Esophagus muscularis mucosa (tissue), 4 donors: ENCODE measurements at regions not wholly inside any gene's neighbourhood (a gene's known extent, or its start where the extent isn't known, plus 50 kb on each side); places are given as distances from the start of the nearest gene placed in this dataset.
"Not testable (repeated sequence)": the region's sequence is repeated elsewhere in the genome, so short reads cannot be mapped to it uniquely, and the experiment has no call there.

Experiments
- DNase-seq: peaks from one replicate; pipeline ENCODE4 v3.0.0-alpha.2; 2017; ENCODE audit errors: extremely low spot score
- H3K27ac ChIP-seq, 4 donors: fragments of 200-600 bp; sonication (generic); replicated peaks in 1 of 4; 1 replicate in 3 of 4; 2 replicates in 1 of 4; pipeline ENCODE4 v1.5.1; 2016 to 2019; ENCODE audit warnings: mild to moderate bottlenecking in 1 of 4
- H3K27me3 ChIP-seq, 4 donors: fragments of 200-600 bp; sonication (generic); one replicate each; pipeline versions ENCODE4 v1.5.1 to v1.6.0; 2016 to 2019
- H3K36me3 ChIP-seq, 4 donors: fragments of 200-600 bp; sonication (generic); one replicate each; pipeline ENCODE4 v1.5.1; 2016 to 2019
- H3K4me1 ChIP-seq, 4 donors: fragments of 200-600 bp; sonication (generic); one replicate each; pipeline ENCODE4 v1.5.1; 2016 to 2019
- H3K4me3 ChIP-seq, 4 donors: fragments of 200-600 bp; sonication (generic); 1 replicate in 2 of 4; 2 replicates in 2 of 4; pipeline ENCODE4 v1.5.1; 2016 to 2019; ENCODE audit warnings: mild to moderate bottlenecking in 4 of 4, moderate library complexity in 1 of 4
- H3K9me3 ChIP-seq, 4 donors: fragments of 200-600 bp; sonication (generic); 1 replicate in 3 of 4; 2 replicates in 1 of 4; pipeline ENCODE4 v1.5.1; 2016 to 2019
- EP300 ChIP-seq: sonication (generic); formaldehyde crosslinking; IDR thresholded peaks from one replicate; pipeline ENCODE4 v1.6.1; 2017; ENCODE audit warnings: antibody characterized with exemption
- POLR2A ChIP-seq: fragments of 450-650 bp; IDR thresholded peaks from one replicate; pipeline ENCODE4 v1.6.1; 2017; ENCODE audit warnings: antibody characterized with exemption, moderate library complexity, mild to moderate bottlenecking, low read depth
- POLR2AphosphoS5 ChIP-seq, 2 donors: sonication (generic); formaldehyde crosslinking; IDR thresholded peaks; one replicate each; pipeline ENCODE4 v1.6.1; 2017; ENCODE audit warnings: antibody characterized with exemption in 2 of 2
- WGBS: methylation state at CpG from one replicate; pipeline ENCODE4 v1.1.5; 2018; 5-methylcytosine and 5-hydroxymethylcytosine counted together
- intact Hi-C: fragments of 100-400 bp; cut with DNase I; formaldehyde crosslinking; loops from one replicate; pipeline ENCODE4 v1.15.1; 2023
- small RNA-seq, 3 donors: library from RNA; depleted of rRNA; stranded (forward); fragments of <200 nt; gene quantifications; one replicate each; pipeline ENCODE3, GENCODE V24; 2016
- TF ChIP-seq, protein P1 (sequence below), 3 experiments: fragments of 200-600 bp in 2 of 3; fragments of 450-650 bp in 1 of 3; sonication (generic) in 2 of 3; IDR thresholded peaks; one replicate each; pipeline ENCODE4 v1.5.1; 2017 to 2019; ENCODE audit warnings: antibody characterized with exemption in 3 of 3, mild to moderate bottlenecking in 2 of 3, moderate library complexity in 1 of 3

DNA sequence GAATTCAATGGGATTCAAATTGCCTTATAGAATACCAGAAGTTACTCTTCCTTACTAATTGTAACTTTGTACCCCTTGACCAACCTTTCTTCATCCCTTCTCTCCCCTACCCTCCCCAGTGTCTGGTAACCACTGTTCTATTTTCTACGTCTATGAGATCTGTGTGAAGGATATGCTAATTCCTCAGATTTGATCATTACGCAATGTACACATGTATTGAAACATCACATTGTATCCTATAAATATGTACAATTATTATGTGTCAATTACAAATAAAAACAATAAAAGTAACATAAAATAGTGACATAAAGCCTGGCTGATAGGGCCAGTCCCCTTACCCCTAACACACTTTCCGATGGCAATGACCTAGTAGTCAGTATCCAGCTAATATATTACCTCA lies 95.1 kb upstream of the GRIA3 start:
- TF ChIP-seq POLR2AphosphoS5 (IDR thresholded peaks at IDR 0.05) (no peak), EP300 (no peak), POLR2A (no peak)
- TF ChIP-seq, protein P1, sequence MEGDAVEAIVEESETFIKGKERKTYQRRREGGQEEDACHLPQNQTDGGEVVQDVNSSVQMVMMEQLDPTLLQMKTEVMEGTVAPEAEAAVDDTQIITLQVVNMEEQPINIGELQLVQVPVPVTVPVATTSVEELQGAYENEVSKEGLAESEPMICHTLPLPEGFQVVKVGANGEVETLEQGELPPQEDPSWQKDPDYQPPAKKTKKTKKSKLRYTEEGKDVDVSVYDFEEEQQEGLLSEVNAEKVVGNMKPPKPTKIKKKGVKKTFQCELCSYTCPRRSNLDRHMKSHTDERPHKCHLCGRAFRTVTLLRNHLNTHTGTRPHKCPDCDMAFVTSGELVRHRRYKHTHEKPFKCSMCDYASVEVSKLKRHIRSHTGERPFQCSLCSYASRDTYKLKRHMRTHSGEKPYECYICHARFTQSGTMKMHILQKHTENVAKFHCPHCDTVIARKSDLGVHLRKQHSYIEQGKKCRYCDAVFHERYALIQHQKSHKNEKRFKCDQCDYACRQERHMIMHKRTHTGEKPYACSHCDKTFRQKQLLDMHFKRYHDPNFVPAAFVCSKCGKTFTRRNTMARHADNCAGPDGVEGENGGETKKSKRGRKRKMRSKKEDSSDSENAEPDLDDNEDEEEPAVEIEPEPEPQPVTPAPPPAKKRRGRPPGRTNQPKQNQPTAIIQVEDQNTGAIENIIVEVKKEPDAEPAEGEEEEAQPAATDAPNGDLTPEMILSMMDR (IDR thresholded peaks at IDR 0.05) = no peak
- 77% methylated on average over 3 of the region's 3 CpGs for WGBS
- DNase-seq = no peak

DNA sequence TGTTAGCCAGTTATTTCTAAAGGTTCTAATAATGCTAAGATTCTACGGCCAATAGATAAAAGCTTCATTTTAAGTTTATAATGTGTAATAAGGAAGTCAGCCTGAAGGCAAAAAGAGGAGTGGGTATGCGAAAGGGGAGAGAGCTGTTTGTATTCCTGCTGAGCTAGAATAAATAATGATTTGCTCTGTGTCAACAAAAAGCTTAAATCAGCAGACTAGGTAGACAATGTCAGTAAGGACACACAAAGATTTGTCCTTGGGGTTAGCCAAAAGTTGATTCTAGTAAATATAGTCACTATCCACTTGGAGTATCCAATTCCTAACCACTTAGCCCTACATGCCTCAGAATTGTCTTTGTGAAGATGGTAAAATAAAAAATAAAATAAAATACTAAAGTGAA lies 90.3 kb upstream of the GRIA3 start:
- no peak overlapping the region for H3K27ac ChIP-seq
- H3K27me3 ChIP-seq = no peaks in the 10 kb centered on the region
- WGBS = 75% methylated on average over 2 of the region's 2 CpGs

More for the DNA sequence above, 95.1 kb upstream of the GRIA3 start:
- intact Hi-C loops = no loop called here
- no peaks in the 10 kb centered on the region for H3K36me3 ChIP-seq
- H3K9me3 ChIP-seq = peaks cover 0 to 7% (median 0%) of the 10 kb centered on the region in 4 donors
- H3K4me1 ChIP-seq = no peaks in the 10 kb centered on the region
- no peak overlapping the region for H3K4me3 ChIP-seq
- H3K27me3 ChIP-seq = no peaks in the 10 kb centered on the region
- no peak overlapping the region for H3K27ac ChIP-seq

DNA sequence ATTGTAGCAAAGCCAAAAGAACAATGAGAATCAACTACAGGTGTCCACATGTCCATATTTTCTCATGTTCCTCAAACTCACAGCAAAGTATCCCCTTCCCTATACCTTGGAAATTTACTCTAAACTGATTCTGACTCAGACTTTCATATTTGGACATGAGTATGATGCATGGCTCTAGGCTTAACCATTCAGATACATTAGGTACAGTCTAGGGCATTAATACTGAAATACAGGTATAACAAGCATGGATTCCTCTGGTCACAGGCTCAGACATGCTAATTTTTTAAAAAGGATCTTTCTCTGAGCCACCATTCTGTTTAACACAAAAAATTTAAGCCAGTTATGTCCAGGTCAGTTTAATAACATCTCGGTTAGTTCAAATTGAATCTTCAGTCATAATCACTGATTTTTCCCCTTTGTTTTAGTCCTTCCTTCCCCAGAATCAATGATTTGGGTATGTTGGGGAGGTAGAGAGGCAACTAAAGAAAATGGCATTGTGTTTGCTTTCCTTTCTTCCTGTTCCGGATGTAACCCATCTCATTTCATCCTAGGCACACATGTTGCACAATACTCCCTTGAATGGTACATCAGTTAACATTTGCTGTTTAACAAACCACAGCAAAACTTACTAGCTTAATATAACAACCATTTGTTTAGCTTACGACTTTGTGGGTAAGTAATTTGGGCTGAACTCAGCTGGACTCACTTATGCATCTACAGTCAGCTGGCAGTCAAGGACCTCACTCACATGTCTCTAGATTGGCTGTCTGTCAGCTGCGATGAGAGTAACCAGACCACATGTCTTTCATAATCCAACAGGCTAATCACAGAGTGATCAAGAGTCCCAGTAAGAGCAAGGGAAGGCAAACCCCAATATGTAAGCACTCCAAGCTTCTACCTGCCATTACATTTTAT lies 75.3 kb upstream of the GRIA3 start:
- 76% methylated on average over 4 of the region's 4 CpGs for WGBS

More for the DNA sequence above, 90.3 kb upstream of the GRIA3 start:
- DNase-seq = no peak
- no peak overlapping the region for H3K4me3 ChIP-seq
- no peak for TF ChIP-seq EP300
- no peak for TF ChIP-seq POLR2A
- TF ChIP-seq, protein P1 (IDR thresholded peaks at IDR 0.05) = no peak
- TF ChIP-seq POLR2AphosphoS5 (IDR thresholded peaks at IDR 0.05) = no peak
- intact Hi-C loops = no loop called here
- no peaks in the 10 kb centered on the region for H3K4me1 ChIP-seq
- no peaks in the 10 kb centered on the region for H3K9me3 ChIP-seq
- H3K36me3 ChIP-seq = no peaks in the 10 kb centered on the region

DNA sequence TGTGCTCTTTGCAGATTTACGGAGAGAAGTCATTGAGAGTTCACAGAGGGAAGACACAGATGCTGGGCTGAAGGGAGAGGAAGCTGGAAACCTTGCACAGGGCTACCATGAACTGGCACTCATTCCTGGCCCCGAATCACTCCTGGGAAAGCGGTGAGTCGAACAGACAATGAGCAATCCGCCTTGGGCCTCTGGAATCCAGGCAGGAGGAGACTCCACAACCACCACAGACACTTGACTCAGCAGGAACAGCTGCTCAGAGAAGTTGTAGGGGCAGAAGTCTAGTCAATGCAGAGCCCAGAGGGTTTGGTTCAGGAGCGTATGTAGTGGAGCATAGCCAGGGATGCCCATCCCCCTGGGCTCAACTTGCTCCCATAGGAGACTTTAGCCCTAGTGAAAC lies 62.8 kb upstream of the GRIA3 start:
- Histone ChIP-seq H3K27ac (no peak overlapping the region), H3K4me3 (no peak overlapping the region), H3K27me3 (no peaks in the 10 kb centered on the region), H3K4me1 (no peaks in the 10 kb centered on the region), H3K36me3 (no peaks in the 10 kb centered on the region), H3K9me3 (no peaks in the 10 kb centered on the region)
- DNase-seq = no peak
- 69% methylated on average over 4 of the region's 6 CpGs for WGBS
- no peak for TF ChIP-seq EP300
- no peak for TF ChIP-seq POLR2AphosphoS5 (IDR thresholded peaks at IDR 0.05)
- no peak for TF ChIP-seq POLR2A
- TF ChIP-seq, protein P1 (IDR thresholded peaks at IDR 0.05) = no peak
- intact Hi-C loops = no loop called here

More for the DNA sequence above, 75.3 kb upstream of the GRIA3 start:
- DNase-seq = no peak
- Histone ChIP-seq H3K4me1 (no peaks in the 10 kb centered on the region), H3K27me3 (no peaks in the 10 kb centered on the region), H3K27ac (no peak overlapping the region), H3K36me3 (no peaks in the 10 kb centered on the region), H3K4me3 (no peak overlapping the region), H3K9me3 (no peaks in the 10 kb centered on the region)
- TF ChIP-seq POLR2A = no peak
- TF ChIP-seq POLR2AphosphoS5 (IDR thresholded peaks at IDR 0.05) = no peak
- TF ChIP-seq, protein P1 (IDR thresholded peaks at IDR 0.05) = no peak
- no peak for TF ChIP-seq EP300
- intact Hi-C loops = no loop called here

DNA sequence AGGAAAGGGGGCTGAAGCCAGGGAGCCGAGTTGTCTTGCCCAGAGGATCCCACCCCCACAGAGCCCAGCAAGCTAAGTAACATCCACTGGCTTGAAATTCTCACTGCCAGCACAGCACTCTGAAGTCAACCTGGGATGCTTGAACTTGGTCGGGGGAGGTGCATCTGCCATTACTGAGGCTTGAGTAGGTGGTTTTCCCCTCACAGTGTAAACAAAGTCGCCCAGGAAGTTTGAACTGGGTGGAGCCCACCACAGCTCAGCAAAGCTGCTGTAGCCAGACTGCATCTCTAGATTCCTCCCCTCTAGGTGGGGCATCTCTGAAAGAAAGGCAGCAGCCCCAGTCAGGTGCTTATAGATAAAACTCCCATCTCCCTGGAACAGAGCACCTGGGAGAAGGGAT lies 54.3 kb upstream of the GRIA3 start:
- 36% methylated on average over 2 of the region's 3 CpGs for WGBS
- H3K36me3 ChIP-seq, intact Hi-C loops, H3K4me3 ChIP-seq, H3K27me3 ChIP-seq, H3K4me1 ChIP-seq, H3K27ac ChIP-seq, DNase-seq, H3K9me3 ChIP-seq: not testable (repeated sequence)

Small RNA genes in the stretch of these regions (small RNA-seq; reads per million reads assigned to genes)
- gene MIR3672 (0 reads per million in 3 donors), gene RF00012 (0 reads per million in 3 donors)
